ENCODE measurements at regions not wholly inside any gene's neighbourhood (a gene's known extent, or its start where the extent isn't known, plus 50 kb on each side); places are given as distances from the start of the nearest gene placed in this dataset.

- TF ChIP-seq CTCF (IDR thresholded peaks at IDR 0.05) (no peak), POLR2AphosphoS5 (IDR thresholded peaks at IDR 0.05; ENCODE audit: low read depth, low read length) (no peak), REST (IDR thresholded peaks at IDR 0.05; ENCODE audit: insufficient read depth in 1 of 2, low read depth in 2 of 2, low read length in 1 of 2) (no peak), SIN3A (IDR thresholded peaks at IDR 0.05; ENCODE audit: borderline replicate concordance, insufficient read depth, low read depth, low read length) (no peak)
Observed at GRCh38 chr6:21769968-21770367, 176.4 kb downstream of the SOX4 start.
